BJ (cell line): ENCODE measurements at regions not wholly inside any gene's neighbourhood (a gene's known extent, or its start where the extent isn't known, plus 50 kb on each side); places are given as distances from the start of the nearest gene placed in this dataset.

Source experiments
- CTCF ChIA-PET: fragments of 350-600 bp; formaldehyde crosslinking; extraction: SDS; loops from one replicate; lab custom pipeline; 2021; ENCODE audit warnings: antibody characterized with exemption, inconsistent platforms; lab: Yijun Ruan, JAX
- POLR2A ChIA-PET: fragments of 300-600 bp; sonication (Branson Sonifier 250); formaldehyde crosslinking; extraction: SDS; loops from one replicate; lab custom pipeline; 2021; ENCODE audit warnings: antibody characterized with exemption; lab: Charles Lee
- DNase-seq: peaks from one replicate; pipeline ENCODE4 v3.0.0-alpha.2; 2011; ENCODE audit warnings: low read depth
- H3K27me3 ChIP-seq: 2 replicates; pipeline ENCODE4 v1.6.0; 2011; ENCODE audit warnings: low read length; ENCODE audit not compliant: control insufficient read depth, insufficient read depth
- H3K36me3 ChIP-seq: 2 replicates; pipeline ENCODE4 v1.5.1; 2011; ENCODE audit warnings: low read length; ENCODE audit not compliant: control insufficient read depth, insufficient read depth
- H3K4me3 ChIP-seq: 2 replicates; pipeline ENCODE4 v1.5.1; 2011; ENCODE audit warnings: low read depth, mild to moderate bottlenecking, control low read depth, low read length
- CTCF ChIP-seq: IDR thresholded peaks from 2 replicates; pipeline ENCODE4 v1.5.1; 2011; ENCODE audit warnings: low read depth, mild to moderate bottlenecking, control low read depth, inconsistent platforms, low read length, moderate library complexity; ENCODE audit not compliant: insufficient read depth

- POLR2A ChIA-PET = no interaction called here
- TF ChIP-seq CTCF = no peak
- Histone ChIP-seq H3K4me3 (no peak overlapping the region), H3K36me3 (no peaks in the 10 kb centered on the region), H3K27me3 (peaks cover 2% of the 10 kb centered on the region; the same call in 1 of the 2 replicates)
- CTCF ChIA-PET = interaction anchor here (1.2 kb wide), 1 partner anchor 13 kb away, joined by 3 read pairs; no protein-coding TSS in a partner anchor
- peak; percentile 22 for DNase-seq
Measured at GRCh38 chr15:70582143-70582945, 181.0 kb downstream of the UACA start.

DNA sequence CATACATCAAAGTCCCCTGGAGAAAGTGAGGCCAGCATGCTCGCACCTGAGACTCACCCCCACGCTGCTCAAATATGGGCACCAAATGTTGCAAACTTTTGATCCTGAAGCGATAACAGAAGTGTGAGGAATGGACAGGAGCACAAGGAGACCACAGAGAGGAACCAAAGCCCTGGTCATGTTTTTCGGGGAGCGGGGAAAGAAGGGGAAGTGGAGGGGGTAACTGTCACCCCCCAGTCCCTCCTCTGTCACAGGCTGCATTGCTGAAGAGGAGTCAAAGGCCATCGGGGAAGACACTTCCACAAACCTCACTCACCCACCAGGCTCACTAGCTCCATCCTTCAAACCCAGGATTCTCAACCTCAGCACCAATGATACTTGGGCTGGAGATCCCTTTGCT is 182.4 kb downstream of the UACA start:
- ChIA-PET CTCF (no interaction called here), POLR2A (interaction anchor here (0.6 kb wide), 1 partner anchor 15 kb away, joined by 3 read pairs; no protein-coding TSS in a partner anchor)

DNA sequence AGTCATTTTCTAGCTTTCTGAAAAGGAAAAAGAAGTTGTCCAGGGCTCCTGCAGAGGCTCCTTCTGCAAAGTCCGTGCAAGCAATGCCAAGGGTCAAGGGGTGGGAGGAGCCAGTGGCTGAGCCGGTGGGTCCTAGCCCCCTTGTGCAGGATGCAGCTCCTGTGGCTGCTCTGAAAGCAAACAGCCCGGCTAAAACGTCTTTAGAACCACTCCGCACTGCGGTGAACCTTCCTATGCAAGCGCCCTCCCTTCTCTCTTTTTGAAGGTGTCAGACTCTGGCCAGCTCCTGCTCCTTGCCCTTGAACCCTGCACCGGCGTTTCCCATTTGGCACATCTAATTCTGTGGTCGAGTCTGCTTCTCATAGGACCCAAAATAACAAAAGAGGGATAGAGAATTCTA is 183.1 kb downstream of the UACA start:
- CTCF ChIA-PET = interaction anchor here (1.6 kb wide), 1 partner anchor 11 kb away, joined by 6 read pairs; no protein-coding TSS in a partner anchor
- DNase-seq = no peak
- POLR2A ChIA-PET = no interaction called here
- no peak for TF ChIP-seq CTCF
- no peaks in the 10 kb centered on the region for H3K36me3 ChIP-seq
- peaks cover 2% of the 10 kb centered on the region; the same call in 1 of the 2 replicates for H3K27me3 ChIP-seq
- no peak overlapping the region for H3K4me3 ChIP-seq

More for the DNA sequence above, 182.4 kb downstream of the UACA start:
- Histone ChIP-seq H3K4me3 (no peak overlapping the region), H3K27me3 (peaks cover 2% of the 10 kb centered on the region; the same call in 1 of the 2 replicates), H3K36me3 (no peaks in the 10 kb centered on the region)
- TF ChIP-seq CTCF = no peak
- DNase-seq = no peak

- DNase-seq = no peak
- TF ChIP-seq CTCF = no peak
- CTCF ChIA-PET = interaction anchor here (1.6 kb wide), 1 partner anchor 11 kb away, joined by 6 read pairs; no protein-coding TSS in a partner anchor
- Histone ChIP-seq H3K36me3 (no peaks in the 10 kb centered on the region), H3K27me3 (peaks cover 2% of the 10 kb centered on the region; the same call in 1 of the 2 replicates), H3K4me3 (no peak overlapping the region)
- POLR2A ChIA-PET = no interaction called here
Measured at GRCh38 chr15:70579766-70580165, 183.6 kb downstream of the UACA start.

- DNase-seq = no peak
- Histone ChIP-seq H3K4me3 (no peak overlapping the region), H3K27me3 (peaks cover 2% of the 10 kb centered on the region; the same call in 1 of the 2 replicates), H3K36me3 (no peaks in the 10 kb centered on the region)
- no peak for TF ChIP-seq CTCF
- ChIA-PET CTCF (interaction anchor here (1.1 to 1.5 kb wide), 2 partner anchors 9 to 17 kb away, joined by 3 to 6 read pairs; no protein-coding TSS in a partner anchor), POLR2A (no interaction called here)
Measured at GRCh38 chr15:70578196-70578595, 185.2 kb downstream of the UACA start.
